ENCODE measurements at regions not wholly inside any gene's neighbourhood (a gene's known extent, or its start where the extent isn't known, plus 50 kb on each side); places are given as distances from the start of the nearest gene placed in this dataset.
A peak's percentile ranks its signal among the peaks of the same experiment; 100 is the strongest.

GRCh38 chr21:20083925-20084324 lies 914.3 kb upstream of the NCAM2 start (continued):
- no peak for TF ChIP-seq ZNF407 (IDR thresholded peaks at IDR 0.05; ENCODE audit: low read depth)

DNA sequence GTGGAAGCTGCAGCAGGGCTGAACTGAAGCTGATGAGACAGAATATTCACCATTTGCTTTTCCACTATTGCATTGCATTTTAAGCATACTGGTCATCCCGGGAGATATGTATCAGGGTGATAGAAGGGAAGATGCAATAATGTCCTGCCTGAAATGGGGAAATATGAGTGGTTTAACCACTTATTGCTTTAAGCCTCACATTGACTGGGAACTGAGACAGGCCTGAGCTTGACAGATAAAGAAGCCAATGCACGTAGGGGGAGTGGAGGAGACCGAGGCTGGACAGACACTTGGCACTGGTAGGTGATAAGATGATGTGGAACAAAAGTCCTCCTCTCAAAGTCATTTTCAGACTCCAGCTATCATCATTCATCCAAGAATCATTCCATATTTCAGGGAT lies 911.7 kb upstream of the NCAM2 start:
- Histone ChIP-seq H3K36me3 (ENCODE audit: control insufficient read depth, insufficient read depth, low read length) (no peaks in the 10 kb centered on the region), H3K4me3 (no peak overlapping the region), H3K27me3 (ENCODE audit: control insufficient read depth in 2 of 2, insufficient read depth in 2 of 2, low read length in 2 of 2) (no peaks in the 10 kb centered on the region), H3K9me3 (replicated peaks; ENCODE audit: control insufficient read depth, insufficient read depth, low read depth, low read length) (no peaks in the 10 kb centered on the region), H3K9ac (ENCODE audit: insufficient read depth in 1 of 2, low read depth in 2 of 2, low read length in 2 of 2) (no peak overlapping the region), H3K27ac (ENCODE audit: extremely low read depth, low read depth, low read length) (peak overlapping the region; percentile 42; the same call in 2 of the 3 replicates), H3K79me2 (ENCODE audit: control insufficient read depth, insufficient read depth, low read length) (no peaks in the 10 kb centered on the region), H2AFZ (ENCODE audit: low read depth, low read length) (peak overlapping the region; percentile 43; the same call in 1 of the 2 replicates), H4K20me1 (replicated peaks; ENCODE audit: control insufficient read depth, insufficient read depth, low read length) (no peaks in the 10 kb centered on the region), H3K9me1 (ENCODE audit: control insufficient read depth, insufficient read depth, low read length) (no peaks in the 10 kb centered on the region), H3K4me2 (ENCODE audit: insufficient read depth, low read length) (peak overlapping the region; percentile 44), H3K4me1 (replicated peaks in 1 of 2; ENCODE audit: control insufficient read depth in 2 of 2, insufficient read depth in 2 of 2, low read length in 2 of 2) (peaks cover 0 to 3% of the 10 kb centered on the region in 2 experiments; a peak in 2 of 5 replicates)
- DNase-seq (ENCODE audit: extremely low read depth in 1 of 4, low spot score in 3 of 4): peak in 2 of 4 experiments; percentile 44 to 81
- 0% methylated on average over 3 of the region's 3 CpGs for WGBS (ENCODE audit: insufficient coverage, low coverage, missing lambda C conversion rate)
- ChIA-PET CTCF (ENCODE audit: low intra/inter-chr PET ratio) (no interaction called here), POLR2A (interaction anchor here (0.6 kb wide), 1 partner anchor 987 kb away, joined by 3 read pairs; no protein-coding TSS in a partner anchor)
- ATAC-seq: peak; percentile 94
- FAIRE-seq: peak; percentile 84
- intact Hi-C loops (cut with micrococcal nuclease): no loop called here
- no TSS peak for BruUV-seq (replicated peaks)
- in situ Hi-C loops (cut with MboI): no loop called here
- TF ChIP-seq WHSC1 (IDR thresholded peaks at IDR 0.05; ENCODE audit: low read length): no peak
- TF ChIP-seq CHAMP1 (IDR thresholded peaks at IDR 0.05): 0 out of 2 replicates have a peak, but pooled peaks have one; percentile 58
- no peak for TF ChIP-seq FOXM1 (IDR thresholded peaks at IDR 0.05; ENCODE audit: low read depth)
- no peak for TF ChIP-seq FOXM1 (CRISPR knock-in tag; IDR thresholded peaks at IDR 0.05; ENCODE audit: low read depth)
- peak; percentile 65 for TF ChIP-seq NFIC (IDR thresholded peaks at IDR 0.05)
- no peak for TF ChIP-seq PHF21A (IDR thresholded peaks at IDR 0.05; ENCODE audit: borderline replicate concordance, low read depth)
- no peak for TF ChIP-seq KAT7 (CRISPR knock-in tag; IDR thresholded peaks at IDR 0.05; ENCODE audit: borderline replicate concordance)
- TF ChIP-seq KDM1A (IDR thresholded peaks at IDR 0.05): peak; percentile 14 to 45; a peak in 1 of 4 replicates
- peak; percentile 86 for TF ChIP-seq TEAD4 (IDR thresholded peaks at IDR 0.05; ENCODE audit: low read length)
- TF ChIP-seq TEAD4 (CRISPR knock-in tag; IDR thresholded peaks at IDR 0.05; ENCODE audit: borderline replicate concordance): no peak
- no peak for TF ChIP-seq FOXP1 (CRISPR knock-in tag; IDR thresholded peaks at IDR 0.05)
- TF ChIP-seq SMARCE1 (IDR thresholded peaks at IDR 0.05): peak; percentile 68

Data from K562 (cell line).